ENCODE measurements at regions not wholly inside any gene's neighbourhood (a gene's known extent, or its start where the extent isn't known, plus 50 kb on each side); places are given as distances from the start of the nearest gene placed in this dataset.
A peak's percentile ranks its signal among the peaks of the same experiment; 100 is the strongest.

DNA sequence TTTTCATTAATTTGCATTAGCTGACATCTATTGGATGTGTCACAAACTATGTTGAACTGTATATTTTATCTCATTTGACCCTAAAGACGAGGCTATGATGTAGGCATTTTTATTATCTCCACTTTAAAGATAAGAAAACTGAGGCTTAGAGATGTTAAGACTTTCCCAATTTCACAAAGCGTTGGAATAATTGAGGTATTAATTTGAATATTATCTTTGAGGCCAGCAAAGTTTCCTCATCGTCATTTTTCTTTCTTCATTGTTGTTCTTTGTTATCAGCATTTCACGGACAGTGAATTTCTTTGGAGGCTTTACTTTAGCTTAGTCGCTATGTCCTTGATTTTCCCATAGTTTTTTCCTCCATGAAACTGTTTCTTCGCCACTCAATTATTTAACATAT, 227.5 kb upstream of the MYOCD start:
- DNase-seq (ENCODE audit: low spot score) = no peak

DNA sequence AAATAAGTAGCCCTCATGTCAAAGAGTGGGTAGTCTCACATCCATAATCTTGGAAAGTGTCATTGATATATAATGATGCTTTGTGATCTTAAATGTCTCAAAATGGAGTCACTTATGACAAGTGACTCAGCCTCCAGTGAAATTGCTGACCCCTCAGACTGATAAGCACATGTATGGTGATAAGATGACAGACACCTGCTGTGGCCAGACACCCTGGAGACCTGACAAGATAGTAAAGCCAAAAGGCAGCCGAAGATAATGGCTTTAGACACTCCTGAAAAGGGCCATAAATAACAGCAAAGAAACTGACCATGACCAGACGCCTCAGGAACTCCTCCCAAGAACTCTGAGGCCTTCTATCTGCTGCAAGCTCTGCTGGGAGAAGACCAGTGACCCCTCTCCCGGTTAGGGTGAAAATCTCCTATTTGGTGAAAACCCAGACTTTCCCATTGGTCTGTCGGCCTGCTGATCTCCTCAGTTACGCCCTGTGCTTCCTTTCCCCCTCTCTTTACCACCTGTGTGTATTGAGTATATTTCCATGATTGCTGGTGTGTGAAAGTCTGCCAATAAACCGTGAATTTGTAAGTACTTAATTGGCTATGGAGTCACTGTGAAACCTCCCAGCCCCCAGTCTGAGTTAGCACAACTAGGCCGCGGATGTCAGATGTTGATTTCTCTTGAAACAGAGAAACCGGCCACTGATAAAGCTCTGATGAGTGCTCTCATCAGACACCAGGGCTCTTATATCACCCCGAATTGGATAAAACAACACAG, 226.7 kb upstream of the MYOCD start:
- DNase-seq (ENCODE audit: low spot score) = no peak

GRCh38 chr17:12445331-12445730, 220.4 kb upstream of the MYOCD start:
- no peak for DNase-seq (ENCODE audit: low spot score)

DNA sequence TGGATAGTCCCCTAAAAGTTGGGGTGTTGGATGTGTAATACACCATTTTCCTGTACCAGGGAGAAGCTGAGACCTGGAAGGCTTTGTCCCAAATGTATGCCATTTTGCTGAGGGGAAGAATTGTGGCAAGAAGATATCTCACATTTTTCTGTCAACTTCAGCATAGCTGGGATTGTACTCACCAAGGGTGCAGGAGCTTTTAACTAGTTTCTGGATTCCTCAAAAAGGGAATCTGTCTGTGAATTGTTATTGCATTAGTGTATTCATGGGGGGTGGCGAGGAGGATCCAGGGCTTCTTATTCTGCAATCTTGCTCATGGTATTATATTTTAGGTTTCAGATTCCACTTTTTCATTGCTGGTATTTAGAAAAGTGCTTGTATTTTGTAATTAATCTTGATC, 208.2 kb upstream of the MYOCD start:
- no peak for DNase-seq (ENCODE audit: low spot score)

DNA sequence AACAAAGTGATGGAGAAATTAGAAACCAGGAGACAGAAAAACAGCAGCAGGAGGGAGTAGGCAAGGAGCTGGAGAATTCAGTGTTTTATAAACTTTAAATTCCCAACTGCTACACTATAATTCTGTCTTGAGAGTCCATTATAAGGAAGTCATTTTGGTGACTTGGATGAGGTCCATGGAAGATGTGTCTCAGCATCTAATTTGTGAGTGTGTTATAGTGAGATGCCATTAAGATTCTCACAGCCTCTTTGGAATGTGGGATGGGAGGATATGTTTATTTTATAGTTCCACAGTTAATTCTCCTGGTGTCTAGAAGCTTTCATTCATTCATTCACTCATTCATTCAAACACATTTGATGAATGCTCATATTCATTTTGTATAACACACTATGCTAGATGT, 206.0 kb upstream of the MYOCD start:
- DNase-seq (ENCODE audit: low spot score) = no peak

GRCh38 chr17:12463102-12463501, 202.6 kb upstream of the MYOCD start:
- DNase-seq (ENCODE audit: low spot score) = no peak

DNA sequence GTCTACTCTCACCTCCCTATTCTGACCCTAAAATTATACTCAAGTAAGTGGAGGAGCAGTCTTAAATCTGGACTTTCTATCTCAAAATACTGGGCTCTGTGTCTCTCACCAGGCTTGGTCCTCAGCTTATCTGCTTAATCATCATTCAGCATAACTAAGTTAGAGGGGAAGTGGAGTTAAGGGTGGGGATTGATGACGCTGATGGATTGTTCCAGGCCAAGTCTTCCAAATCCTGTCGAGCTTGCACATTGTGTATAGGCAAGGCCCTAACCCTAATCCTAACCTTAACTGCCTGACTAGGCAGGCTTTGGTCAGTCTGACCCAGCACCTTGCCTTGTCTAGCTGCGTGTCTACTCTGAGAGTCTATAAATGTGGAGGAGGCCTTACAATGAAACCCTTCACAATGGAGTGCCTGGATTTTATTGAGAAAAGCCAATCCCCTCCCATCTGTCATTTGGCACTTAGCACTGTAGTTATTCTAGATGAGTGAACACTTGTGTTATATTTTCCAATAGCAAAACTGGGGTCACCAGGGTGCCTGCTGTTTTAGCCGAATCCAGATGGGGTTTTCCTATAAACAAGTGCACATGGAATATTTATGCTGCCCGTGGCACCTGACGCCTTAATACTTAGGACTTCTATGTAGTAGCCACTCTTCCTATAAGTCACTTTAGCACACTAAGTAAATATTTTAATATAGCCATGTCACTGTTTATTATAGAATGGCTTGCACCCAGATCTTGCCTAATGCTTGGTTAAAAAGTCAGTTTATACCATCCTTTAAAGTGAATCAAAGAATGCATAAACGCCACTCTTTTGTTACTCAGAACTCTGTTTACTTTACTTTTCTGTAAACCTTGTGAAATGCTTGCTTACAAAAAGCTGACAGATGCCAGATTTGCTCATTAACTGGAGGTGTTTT, 193.2 kb upstream of the MYOCD start:
- no peak for DNase-seq (ENCODE audit: low spot score)

DNA sequence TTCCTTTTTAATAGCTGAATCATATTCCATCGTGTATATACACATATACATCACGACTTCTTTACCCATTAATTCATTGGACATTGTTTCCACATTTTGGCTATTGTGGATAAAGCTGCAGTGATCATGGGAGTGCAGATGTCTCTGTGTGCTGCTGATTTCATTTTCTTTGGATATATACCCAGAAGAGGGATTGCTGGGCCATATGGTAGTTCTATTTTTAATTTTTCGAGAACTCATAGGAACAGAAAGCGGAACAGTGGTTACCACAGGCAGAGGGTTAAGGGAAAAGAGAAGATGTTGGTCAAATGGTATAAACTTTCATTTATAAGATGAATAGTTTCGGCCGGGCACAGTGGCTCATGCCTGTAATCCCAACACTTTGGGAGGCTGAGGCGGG, 187.4 kb upstream of the MYOCD start:
- DNase-seq (ENCODE audit: low spot score) = no peak

- DNase-seq (ENCODE audit: low spot score) = no peak
These were observed 180.3 kb upstream of the MYOCD start for GRCh38 chr17:12485361-12485906.

- no peak for DNase-seq (ENCODE audit: low spot score)
These were observed 176.4 kb upstream of the MYOCD start for GRCh38 chr17:12489325-12489724.

DNA sequence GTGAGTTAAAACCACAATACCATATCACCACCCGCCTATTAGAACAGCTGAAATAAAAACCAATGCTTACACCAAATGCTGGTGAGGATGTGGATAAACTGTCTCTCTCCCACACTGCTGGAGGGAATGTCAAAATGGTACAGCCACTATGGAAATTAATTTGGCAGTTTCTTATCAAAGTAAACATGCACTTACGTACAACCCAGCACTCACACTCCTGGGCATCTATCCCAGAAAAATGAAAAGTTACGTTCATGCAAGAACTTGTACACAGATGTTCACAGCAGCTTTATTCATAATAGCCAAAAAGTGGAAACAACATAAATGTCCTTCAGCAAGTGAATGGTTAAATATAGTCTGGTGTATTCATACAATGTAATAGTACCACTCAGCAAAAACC, 173.2 kb upstream of the MYOCD start:
- DNase-seq (ENCODE audit: low spot score) = no peak

GRCh38 chr17:12505866-12506265, 159.8 kb upstream of the MYOCD start:
- DNase-seq (ENCODE audit: low spot score) = no peak

DNA sequence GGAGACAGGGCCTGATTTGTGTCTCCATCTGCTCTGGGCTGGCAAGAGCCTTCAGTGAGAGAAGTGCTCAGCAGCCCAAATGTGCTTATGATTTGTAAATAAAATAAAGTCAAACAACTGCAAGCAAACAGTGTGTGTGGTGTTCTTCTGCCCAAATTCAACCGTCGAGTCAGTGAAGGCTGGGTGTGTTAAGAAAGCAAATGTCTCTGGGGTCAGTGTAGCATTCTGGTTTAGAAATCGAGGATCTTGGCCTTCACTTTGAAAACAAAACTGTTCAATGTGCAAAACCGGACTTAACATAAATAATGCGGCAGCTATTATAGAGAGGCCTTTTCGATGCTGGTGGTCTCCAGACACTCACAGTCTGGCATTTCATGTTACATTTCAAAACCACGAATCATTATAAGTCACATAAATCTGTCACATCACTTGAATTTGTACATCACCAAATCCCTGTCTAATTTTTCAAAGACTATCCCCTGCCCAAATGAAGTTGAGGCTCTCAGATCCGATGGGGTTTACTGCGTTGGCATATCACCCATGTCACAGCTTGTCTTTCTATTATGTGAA, 158.6 kb upstream of the MYOCD start:
- DNase-seq (ENCODE audit: low spot score) = no peak

GRCh38 chr17:12509801-12510200, 155.9 kb upstream of the MYOCD start:
- DNase-seq (ENCODE audit: low spot score) = no peak

- no peak for DNase-seq (ENCODE audit: low spot score)
These were observed 155.2 kb upstream of the MYOCD start for GRCh38 chr17:12510535-12510934.

DNA sequence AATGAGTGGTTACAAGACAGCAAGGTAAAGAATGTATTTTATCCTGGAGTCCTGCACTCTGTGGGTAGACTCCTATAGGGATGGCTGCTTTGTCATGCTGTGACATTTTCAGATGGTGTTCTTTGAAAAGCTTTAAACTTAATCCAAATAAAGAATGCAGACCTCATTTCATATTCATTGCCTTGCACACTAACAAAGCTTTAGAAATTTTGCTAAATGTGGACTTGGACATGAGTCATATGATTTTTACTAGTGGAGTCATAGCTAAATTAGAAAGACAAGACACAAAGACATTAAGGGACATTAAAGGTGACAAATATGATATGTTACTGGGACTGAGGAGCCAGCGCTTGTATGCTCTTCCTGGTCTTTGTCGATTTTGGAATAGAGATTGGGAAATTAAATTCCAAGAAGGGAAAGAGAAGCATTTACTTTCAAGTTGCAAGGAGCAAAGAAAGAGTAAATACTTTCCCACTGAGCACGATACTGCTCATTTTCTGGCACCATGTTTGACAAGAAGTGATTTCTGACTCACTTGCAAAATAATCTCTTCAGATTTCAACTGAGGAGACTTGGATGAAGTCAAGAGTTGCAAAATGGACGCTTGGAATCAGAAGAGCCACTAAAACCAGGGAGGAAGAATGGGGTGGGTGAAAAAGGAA, 152.9 kb upstream of the MYOCD start:
- no peak for DNase-seq (ENCODE audit: low spot score)

- no peak for DNase-seq (ENCODE audit: low spot score)
These were observed 151.1 kb upstream of the MYOCD start for GRCh38 chr17:12514596-12514995.

- DNase-seq (ENCODE audit: low spot score) = no peak
These were observed 145.6 kb upstream of the MYOCD start for GRCh38 chr17:12519956-12520594.

DNA sequence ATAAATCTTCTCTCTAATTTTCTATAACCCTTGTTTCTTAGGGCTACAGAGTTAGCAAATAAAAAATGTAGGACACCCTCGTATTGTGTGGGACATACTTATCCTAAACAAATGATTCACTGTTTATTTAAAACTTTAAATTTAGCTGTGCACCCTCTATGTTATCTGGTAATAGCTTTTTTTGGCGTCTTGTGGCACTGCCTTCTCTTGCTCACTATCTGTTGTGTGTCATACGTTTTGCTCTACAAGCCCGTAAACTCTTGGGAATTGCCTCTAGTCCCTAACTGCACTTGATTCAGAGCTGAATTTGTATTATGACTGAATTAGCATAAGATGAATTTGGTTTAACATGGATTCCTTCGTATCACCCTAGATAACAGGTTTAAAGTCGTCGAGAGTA, 144.3 kb upstream of the MYOCD start:
- DNase-seq (ENCODE audit: low spot score) = no peak

DNA sequence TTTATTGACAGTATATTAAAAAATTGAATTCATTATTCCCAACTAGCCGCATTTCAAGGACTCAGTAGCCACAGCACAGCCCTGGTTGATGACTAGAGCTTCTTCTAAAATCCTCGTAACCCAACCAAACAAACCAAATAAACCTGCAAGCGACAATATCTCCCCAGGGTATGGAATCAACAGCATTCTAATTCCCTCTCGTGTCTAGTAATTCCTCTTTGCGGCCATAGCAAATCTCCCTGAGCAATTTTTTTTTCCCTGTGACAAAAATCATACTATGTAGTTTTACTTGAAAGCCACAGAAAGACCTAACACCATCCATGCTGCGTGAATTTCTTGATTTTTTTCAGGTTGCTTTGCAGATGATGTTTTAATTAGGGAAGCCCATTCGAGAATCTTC, 143.4 kb upstream of the MYOCD start:
- no peak for DNase-seq (ENCODE audit: low spot score)

DNA sequence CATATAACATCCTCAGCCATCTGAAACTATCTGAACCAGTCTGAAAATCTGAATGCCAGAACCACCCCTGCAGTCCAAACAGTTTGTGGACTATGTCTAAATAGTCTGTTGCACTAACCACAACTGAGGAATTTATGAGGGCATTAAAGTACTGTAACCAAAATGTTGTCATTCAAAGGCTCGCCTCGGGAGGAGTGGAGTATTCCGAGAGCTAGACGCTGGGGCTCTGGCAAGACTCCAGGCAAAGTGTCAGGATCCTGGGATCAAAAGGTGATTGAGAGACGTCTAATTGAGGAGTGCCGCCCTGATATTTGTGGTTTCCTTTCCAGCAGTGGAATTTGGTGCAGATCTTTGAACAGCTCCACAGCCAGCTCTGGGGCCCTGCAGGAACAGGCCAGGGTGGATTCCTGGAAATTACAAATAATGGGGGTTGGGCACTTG, 142.9 kb upstream of the MYOCD start:
- peak; percentile 91 for DNase-seq (ENCODE audit: low spot score)

Data from HT-29 (cell line).